Right kidney (tissue), 1 donor: ENCODE measurements at regions not wholly inside any gene's neighbourhood (a gene's known extent, or its start where the extent isn't known, plus 50 kb on each side); places are given as distances from the start of the nearest gene placed in this dataset.
"Not testable (repeated sequence)": the region's sequence is repeated elsewhere in the genome, so short reads cannot be mapped to it uniquely, and the experiment has no call there.

Experiments used
- DNase-seq: peaks from one replicate; pipeline ENCODE4 v3.0.0-alpha.2; 2016

DNA sequence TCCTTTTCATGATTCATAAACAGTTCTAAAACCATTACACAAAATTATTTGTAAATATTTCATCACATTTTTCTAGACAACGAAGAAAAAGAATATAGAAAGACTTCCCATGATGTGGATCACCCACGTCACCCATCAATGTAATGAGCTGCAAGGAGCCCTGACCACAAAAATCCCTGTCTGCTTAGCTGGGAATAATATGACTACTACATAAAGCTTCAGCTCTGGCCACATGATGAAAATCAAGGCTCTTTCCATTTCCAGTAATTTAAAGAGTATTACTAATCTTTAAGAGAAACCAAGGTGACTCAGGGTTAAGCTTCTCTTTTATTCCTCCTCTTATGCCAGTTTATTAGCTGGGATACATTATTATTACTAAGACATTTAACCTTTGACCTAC is 180.8 kb upstream of the CACNA2D1 start:
- DNase-seq: no peak

GRCh38 chr7:82623812-82624211 is 180.2 kb upstream of the CACNA2D1 start:
- DNase-seq: no peak

DNA sequence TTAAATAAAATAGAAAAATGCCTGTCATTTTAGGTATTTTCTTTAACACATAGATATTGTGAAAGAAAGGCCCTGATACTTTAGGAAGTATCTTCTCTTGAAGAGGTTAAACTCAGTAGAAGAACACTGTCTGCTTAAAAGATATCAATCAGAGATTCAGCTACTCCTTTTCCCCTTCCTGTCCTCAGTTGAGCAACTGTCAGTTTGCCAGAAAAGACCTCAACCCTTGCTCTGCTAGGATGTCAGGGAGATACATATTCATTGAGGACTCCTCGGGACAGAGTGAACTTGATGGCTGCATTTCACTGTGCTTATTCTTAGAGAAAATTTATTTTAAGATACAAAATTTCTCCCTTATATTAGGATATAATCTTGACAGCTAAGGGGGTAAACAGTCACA is 173.6 kb upstream of the CACNA2D1 start:
- no peak for DNase-seq

DNA sequence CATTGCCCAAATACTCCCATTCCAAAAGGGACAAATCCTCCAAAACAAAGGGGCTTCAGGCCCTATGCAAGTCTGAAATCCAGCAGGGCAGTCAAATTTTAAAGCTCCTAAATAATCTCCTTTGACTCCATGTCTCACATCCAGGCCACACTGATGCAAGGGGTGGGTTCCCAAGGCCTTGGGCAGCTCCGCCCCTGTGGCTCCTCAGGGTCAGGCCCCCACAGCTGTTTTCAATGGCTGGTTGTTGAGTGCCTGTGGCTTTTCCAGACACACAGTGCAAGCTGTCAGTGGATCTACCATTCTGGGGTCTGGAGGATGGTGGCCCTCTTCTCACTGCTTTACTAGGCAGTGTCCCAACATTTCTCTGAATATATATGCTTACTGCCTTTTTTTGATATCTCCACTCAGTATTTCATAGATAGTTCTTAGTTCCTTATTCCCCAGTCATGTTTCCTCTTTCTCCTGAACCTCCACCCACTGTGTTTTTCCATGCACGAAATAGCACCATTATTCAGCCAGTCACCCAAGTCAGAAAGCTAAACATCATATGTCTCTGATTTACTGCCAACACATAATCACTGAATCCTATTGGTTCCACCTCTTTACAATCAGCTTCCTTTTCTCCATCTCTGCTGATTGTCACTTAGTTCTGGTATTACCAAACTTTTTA is 172.6 kb upstream of the CACNA2D1 start:
- no peak for DNase-seq

GRCh38 chr7:82615527-82615926 is 171.9 kb upstream of the CACNA2D1 start:
- DNase-seq: no peak

DNA sequence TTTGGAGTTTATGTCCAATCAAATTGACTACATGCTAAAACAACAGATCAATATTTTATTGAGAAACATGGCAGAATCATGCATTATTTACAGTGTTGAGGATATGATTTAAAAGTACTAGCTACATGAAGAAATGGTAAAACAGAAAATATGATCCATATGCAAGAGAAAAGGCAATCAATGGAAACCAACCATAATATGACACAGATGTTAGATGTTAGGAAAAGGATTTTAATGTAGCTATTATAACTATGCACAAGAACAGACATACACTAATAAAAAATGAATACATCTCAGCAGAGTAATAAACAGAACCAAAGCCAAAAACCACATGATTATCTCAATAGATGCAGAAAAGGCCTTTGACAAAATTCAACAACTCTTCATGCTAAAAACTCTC is 166.2 kb upstream of the CACNA2D1 start:
- DNase-seq: no peak

- no peak for DNase-seq
These were observed 161.8 kb upstream of the CACNA2D1 start for GRCh38 chr7:82605247-82605864.

- DNase-seq: no peak
These were observed 158.5 kb upstream of the CACNA2D1 start for GRCh38 chr7:82602066-82602465.

- no peak for DNase-seq
These were observed 157.0 kb upstream of the CACNA2D1 start for GRCh38 chr7:82600531-82600930.

- no peak for DNase-seq
These were observed 156.3 kb upstream of the CACNA2D1 start for GRCh38 chr7:82599895-82600294.

GRCh38 chr7:82598958-82599357 is 155.4 kb upstream of the CACNA2D1 start:
- DNase-seq: no peak

- DNase-seq: not testable (repeated sequence)
These were observed 152.2 kb upstream of the CACNA2D1 start for GRCh38 chr7:82595795-82596194.

- DNase-seq: no peak
These were observed 151.6 kb upstream of the CACNA2D1 start for GRCh38 chr7:82595176-82595575.

DNA sequence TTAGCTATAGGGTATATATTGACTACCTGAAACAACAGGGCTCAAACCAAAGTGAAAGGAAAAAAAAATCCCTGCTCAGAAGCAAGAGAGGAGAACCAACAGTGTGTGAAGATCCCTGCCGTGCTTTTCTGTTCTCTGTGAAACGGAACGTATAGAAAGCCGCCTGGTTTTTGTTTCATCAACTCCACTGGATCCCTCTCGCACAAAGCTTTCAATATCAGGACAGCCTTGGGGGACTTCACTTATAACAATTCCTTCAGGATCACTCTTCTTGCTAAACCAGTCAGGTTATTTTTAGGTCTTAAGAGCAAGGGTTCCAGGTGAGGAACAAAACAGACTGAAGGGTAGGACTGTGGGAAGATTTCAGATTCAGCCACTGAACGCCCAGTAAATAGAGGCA is 151.1 kb upstream of the CACNA2D1 start:
- DNase-seq: peak; percentile 13

- no peak for DNase-seq
These were observed 150.2 kb upstream of the CACNA2D1 start for GRCh38 chr7:82593780-82594179.

GRCh38 chr7:82592416-82592815 is 148.8 kb upstream of the CACNA2D1 start:
- no peak for DNase-seq

DNA sequence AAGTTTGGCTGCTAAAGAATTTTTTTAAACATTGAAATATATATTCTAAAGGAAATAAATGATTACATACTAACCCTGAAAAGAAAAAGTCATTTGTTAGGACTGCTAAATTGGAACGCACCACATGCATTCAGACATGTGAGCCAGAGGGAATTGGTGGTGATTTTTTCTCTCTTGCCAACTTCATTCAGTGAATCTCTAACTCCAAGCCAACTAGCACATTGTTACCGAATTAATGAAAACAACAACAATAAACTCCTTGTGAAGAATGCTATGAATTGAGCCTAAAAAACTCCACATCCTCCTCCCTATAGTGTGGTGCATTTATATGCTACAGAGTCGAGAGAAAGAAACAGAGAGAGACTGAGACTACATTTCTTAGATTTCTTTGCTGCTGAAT is 135.5 kb upstream of the CACNA2D1 start:
- DNase-seq: no peak

DNA sequence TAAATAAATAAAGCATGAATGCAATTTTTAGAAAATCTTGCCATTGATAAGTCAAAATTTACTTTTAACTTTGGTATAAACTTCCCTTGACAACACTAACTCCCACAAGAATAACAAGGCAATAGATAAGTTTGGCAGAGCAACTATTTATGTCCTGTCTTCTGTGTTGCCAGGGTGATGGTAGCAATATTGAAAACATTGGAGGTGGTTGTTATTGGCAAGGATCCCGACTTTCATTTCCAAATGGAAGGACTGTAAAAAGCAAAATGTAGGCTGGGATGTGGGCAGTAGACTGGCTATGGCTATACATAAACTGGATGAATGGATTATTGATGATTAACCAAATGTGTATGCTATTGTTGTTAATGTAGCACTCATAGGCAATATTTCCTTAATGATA is 134.9 kb upstream of the CACNA2D1 start:
- DNase-seq: no peak

DNA sequence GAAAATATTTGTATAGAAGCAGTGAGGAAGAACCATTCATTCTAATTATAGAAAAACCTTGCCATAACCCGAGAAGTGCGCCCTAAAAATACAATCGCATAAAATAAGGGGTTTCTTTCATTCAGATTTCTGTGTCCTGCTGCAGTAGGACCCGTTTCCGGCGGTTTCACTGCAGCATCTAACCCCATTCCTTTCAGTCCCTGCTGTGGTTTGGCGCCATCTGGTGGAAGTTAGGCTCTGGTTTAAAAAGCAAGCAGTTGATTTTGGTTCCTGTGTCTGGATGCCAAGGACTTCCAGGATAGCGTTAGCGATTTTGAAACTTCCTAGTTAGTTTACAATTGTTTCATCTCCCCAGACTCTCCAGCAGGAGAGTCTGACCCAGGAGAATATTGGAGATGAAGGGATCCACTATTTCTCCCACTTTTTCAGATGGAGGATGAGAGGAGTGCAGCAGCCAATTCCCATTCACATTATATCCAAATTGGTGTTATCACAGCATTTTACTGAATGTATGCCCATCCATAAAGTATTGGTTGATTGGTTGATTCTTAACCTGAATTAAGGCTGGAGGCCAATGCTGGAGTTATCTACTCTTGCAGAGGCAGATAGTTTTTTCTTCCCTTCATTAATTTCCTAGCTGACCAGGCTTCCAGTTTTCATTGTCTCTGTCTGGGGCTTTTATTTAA is 128.8 kb upstream of the CACNA2D1 start:
- peak; percentile 52 for DNase-seq

DNA sequence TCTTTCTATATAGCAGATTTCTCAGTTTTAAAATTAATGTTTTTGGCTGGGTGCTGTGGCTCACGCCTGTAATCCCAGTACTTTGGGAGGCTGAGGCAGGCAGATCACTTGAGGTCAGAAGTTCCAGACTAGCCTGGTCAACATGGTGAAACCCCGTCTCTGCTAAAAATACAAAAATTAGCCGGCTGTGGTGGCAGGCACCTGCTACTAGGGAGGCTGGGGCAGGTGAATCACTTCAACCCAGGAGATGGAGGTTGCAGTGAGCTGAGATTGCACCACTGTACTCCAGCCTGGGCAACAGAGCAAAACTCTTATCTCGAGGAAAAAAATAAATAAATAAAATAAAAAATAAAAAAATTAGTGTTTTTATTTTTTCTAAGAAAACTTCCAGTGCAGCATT is 127.5 kb upstream of the CACNA2D1 start:
- not testable (repeated sequence) for DNase-seq

DNA sequence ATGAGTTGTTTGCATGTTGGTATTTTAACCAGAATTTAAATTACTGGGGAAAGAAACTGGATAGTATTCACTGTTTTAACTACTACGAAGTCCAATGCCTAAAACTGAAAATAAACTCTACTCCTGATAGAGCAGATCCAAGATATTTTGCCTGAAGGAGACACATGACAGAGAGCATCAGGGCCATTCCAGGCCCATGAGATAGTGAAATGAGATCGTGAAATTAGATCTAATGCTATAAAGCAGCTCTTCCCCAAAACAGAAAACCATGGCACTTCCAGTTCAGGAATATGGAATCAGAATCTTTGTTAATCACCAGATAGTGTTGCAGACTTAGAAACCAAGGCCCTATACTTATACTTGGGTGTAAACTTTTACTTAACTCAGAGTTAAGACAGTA is 124.3 kb upstream of the CACNA2D1 start:
- DNase-seq: no peak

DNA sequence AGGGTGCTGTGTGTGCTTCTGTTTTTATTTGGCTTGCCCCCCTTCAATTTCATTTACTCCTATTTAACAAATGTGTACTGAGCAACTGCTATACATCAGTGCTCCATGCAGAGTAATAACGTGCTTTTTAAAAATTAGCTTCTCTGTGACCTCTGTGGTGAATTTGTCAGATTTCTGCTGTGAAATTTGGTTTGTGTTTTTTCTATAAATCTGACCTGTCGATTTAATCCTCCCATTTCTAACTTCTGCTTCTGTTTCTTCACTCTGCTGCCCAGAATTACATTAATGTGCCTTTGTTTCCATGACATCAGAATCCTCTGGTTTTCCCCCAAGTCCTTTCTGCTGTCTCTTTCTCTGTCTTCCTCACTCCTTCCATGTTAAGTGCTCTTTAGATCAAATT is 123.8 kb upstream of the CACNA2D1 start:
- no peak for DNase-seq

DNA sequence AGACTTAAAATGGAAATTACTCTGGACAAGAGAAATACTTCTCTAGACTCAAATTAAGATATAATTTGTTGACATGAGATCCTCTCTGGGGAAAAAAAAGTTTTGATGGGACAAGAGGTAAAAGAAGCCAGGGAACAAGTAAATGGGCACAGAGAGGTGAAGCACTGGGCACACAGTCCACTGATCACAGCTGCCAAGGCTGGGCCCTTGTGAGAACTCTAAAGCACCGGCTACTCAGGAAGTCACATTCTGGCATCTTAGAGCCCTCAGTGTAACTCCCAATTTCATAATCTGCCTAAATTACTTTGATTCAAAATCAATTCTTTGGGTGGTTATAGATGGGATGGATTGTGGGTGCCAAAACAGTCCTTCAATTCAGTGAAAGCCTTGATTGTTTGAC is 123.2 kb upstream of the CACNA2D1 start:
- no peak for DNase-seq
